Stimulated activated CD4-positive, alpha-beta T cell treated with anti-CD3 and anti-CD28 coated beads, Interleukin-2, amount 100 ng/mL, for 4 hours (primary cell): ENCODE measurements at regions not wholly inside any gene's neighbourhood (a gene's known extent, or its start where the extent isn't known, plus 50 kb on each side); places are given as distances from the start of the nearest gene placed in this dataset.
"Not testable (repeated sequence)": the region's sequence is repeated elsewhere in the genome, so short reads cannot be mapped to it uniquely, and the experiment has no call there.

Source experiments
- DNase-seq: peaks from one replicate; pipeline ENCODE4 v3.0.0-alpha.2; 2020; ENCODE audit warnings: low read depth

DNA sequence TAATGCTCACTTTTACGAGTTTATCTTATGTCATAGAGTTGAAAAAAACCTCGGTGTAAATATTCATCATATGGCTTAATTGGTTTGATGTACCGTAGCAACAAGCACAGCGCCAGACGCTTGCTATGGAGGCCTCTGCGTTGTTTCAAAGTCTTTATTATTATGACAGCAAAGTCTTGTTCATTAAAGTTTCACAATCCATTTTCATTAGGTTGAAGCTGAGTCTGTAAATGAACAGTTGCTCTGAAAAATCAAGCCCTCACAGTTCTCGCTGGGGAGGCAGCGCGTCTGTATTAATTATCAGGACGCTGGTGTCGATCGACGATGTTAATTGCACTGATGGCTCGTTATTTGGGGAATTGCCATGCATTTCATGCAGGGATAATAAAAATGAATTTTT lies 185.6 kb downstream of the INSC start:
- DNase-seq = no peak

DNA sequence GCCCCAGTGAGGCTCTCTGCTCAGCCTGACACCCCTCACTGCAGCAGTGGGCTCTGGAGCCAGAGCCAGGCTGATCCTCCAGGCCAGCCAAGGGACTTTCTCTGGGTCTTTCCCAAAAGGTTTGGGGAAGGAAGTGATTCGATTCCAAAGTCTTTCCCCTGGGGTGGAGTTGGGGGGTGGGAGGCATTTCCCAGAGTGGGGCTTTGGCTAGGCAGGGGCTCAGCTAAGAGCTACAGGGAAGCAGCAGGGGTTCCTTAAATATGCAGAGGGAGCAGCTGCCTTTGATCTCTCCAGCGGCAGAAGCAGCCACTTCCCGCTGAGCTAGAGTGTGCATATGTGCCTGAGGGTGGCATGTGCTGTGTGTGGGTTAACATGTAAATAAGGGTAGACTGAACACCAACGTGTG lies 192.9 kb downstream of the INSC start:
- DNase-seq = no peak

GRCh38 chr11:15308840-15309239 lies 194.1 kb downstream of the INSC start:
- DNase-seq = no peak

GRCh38 chr11:15309296-15309695 lies 194.6 kb downstream of the INSC start:
- DNase-seq = no peak

DNA sequence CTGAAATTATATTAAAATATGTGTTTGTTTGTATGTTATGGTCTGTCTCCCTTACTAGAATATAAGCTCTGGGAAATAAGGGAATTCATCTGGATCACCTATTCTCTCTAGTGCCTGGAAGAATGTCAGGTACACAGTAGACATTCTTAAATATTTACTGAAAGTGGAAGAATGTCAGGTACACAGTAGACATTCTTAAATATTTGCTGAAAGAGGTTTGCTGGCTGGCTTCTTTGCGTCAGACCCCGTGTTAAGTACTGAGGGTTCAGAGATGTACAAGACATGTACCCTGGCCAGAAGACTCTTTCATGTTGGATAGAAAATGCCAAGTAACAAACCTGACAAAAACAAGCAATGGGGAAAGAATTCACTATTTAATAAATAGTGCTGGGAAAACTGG lies 199.1 kb downstream of the INSC start:
- DNase-seq = no peak

DNA sequence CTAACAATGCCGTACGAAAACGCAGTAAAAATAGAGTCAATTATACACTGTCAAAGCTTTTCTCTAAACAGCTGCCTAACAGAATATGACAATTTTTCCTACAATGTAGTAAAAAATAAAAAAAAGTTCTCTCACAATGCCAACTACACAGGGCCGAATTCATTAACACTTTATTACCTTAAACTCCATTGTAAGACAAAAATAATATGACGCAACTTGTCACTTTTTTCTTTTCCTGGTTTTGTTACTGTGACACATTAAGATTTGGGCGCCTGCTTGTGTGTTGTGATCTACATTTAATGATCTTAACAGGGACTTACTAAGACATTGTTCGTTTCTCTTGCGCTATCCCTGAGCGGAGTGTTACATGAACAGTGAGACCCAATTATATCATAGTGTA lies 204.1 kb downstream of the INSC start:
- no peak for DNase-seq

- DNase-seq = no peak
These were observed 211.8 kb downstream of the INSC start for GRCh38 chr11:15326520-15326919.

- no peak for DNase-seq
These were observed 213.1 kb downstream of the INSC start for GRCh38 chr11:15327786-15328231.

- no peak for DNase-seq
These were observed 218.7 kb downstream of the INSC start for GRCh38 chr11:15333407-15333806.

- DNase-seq = no peak
These were observed 220.0 kb downstream of the INSC start for GRCh38 chr11:15334766-15335165.

DNA sequence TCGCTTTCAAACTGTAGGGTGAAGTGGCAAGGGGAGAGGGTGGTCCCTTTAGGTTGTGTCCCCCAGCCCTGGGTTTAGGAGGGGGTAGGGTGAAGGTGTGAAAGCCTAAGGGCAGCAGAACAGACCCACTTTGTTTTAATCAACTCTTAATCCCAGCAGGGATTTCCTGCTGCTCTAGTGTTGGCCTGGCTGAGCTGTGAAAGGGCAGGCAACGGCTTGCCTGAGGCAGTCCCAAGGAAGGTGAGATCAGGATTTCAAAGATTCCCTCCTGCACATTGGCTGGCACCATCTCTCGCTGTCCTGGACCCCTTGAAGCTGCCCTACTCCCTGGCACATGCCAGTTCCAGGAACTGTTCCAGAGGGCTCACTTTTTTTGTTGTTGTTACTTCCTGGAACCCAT lies 221.3 kb downstream of the INSC start:
- no peak for DNase-seq

DNA sequence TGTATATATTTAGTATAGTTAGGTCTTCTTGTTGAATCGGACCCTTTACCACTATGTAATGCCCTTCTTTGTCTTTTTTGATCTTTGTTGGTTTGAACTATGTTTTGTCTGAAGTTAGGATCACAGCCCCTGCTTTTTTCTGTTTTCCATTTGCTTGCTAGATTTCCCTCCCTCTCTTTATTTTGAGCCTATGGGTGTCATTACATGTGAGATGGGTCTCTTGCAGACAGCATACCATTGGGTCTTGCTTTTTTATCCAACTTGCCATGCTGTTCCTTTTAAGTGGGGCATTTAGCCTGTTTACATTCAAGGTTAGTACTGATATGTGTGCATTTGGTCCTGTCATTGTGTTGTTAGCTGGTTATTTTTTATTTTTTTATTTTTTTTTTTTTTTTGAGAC lies 224.6 kb downstream of the INSC start:
- no peak for DNase-seq

DNA sequence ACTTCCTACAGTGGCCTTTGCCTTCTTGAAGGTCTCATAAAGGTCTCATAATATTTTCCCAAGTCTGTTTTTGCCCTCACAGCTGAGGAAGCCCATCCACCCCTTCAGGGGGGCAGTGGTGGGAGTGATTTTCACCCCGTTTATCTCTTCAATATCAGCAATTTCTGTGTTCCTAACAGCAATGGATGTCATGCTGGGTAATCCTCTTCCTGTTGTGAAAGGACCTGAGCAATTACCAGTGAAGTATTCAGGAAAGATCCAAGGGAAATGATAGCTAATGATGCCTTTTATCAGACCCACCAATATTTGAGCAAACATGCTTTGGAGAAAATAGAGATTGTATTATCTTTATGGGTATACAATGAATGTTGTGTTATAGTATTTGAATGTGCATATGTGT lies 226.9 kb downstream of the INSC start:
- DNase-seq = no peak

DNA sequence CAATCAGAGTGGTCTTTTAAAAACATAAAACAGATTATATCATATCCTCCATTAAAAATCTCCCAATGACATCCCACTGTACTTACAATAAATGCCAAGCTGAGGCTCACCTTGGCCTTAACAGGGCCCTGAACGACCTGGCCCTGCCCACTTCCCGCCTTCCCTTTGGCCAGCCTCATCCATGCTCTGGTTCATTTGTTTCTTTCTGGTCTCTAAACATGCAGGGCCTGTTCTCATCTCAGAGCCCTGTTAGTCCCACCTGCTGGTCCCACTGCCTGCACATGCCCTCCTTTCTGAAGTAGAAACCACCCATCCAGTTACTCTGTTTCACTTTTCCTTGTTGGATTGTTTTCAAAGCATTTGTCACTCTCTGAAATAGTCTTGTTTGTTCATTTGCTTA lies 227.4 kb downstream of the INSC start:
- no peak for DNase-seq

DNA sequence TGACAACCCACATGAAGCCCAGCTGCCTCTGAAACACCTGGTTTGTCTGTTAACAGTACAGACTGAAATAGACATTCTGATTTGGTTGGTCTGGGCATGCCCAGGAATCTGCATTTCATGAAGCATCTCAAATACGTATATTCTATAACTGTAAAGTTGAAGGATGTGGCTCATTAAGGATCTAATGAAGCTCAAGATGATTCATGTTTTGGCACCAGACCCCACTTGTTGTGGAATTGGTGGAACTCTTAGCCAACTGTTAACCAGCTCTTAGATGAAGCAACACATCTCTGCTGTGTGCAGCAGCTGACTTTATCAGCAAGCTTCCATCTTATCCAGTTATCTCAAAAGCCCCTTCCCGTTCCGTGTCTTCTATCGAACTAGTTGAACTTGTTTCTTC lies 232.2 kb downstream of the INSC start:
- no peak for DNase-seq

GRCh38 chr11:15347969-15348734 lies 233.4 kb downstream of the INSC start:
- DNase-seq = no peak

GRCh38 chr11:15349413-15349812 lies 234.7 kb downstream of the INSC start:
- no peak for DNase-seq

DNA sequence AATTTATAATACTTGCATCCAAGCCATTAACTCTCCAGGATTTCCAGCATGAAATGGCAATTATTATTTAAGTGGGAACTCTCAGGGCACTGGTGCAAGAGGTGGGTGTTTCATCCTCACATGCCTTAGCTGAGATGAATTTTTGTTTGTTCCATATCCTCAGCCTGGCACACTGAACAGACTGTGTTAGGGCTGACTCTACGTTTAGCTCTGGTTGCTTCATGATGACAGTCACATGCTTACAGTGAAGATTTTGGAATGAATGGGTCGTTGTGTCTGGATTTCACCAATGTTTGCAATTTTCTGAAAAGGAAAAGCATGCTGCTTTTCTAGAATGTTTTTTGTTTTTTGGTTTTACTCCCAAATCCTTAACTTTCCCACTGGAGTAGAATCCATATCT lies 246.6 kb downstream of the INSC start:
- DNase-seq = no peak

- not testable (repeated sequence) for DNase-seq
These were observed 250.6 kb downstream of the INSC start for GRCh38 chr11:15365286-15365685.

GRCh38 chr11:15367695-15368094 lies 253.0 kb downstream of the INSC start:
- no peak for DNase-seq

DNA sequence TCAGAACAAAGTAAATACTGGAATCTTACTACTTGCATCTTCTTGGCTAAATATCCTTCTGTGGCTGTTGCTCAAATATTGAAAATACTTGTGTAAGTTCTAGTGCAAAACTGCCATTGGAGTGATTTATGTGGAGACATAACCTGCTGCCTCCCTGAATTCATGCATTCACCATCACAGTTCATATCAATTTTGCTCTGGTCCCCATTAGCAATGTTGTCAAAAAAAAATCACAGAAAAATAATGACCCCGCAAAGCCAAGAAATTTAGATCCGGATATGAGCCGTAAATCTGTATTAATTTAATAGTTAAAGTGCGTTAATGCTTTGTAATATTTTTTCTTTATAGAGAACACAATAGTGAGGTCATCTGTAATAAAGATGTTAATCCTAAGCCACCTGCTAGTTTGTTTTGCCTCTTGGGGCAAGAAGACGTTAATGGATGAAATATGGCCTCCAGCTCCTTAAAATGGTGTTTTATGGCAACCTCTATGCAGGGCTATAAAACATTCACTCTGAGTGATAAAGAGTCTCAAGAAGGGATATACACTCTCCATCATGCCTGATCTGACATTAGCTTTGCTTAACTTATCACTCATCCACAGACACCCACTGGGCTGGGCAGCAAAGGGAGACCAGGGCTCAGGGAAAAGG lies 255.9 kb downstream of the INSC start:
- no peak for DNase-seq

GRCh38 chr11:15371533-15371932 lies 256.8 kb downstream of the INSC start:
- no peak for DNase-seq

DNA sequence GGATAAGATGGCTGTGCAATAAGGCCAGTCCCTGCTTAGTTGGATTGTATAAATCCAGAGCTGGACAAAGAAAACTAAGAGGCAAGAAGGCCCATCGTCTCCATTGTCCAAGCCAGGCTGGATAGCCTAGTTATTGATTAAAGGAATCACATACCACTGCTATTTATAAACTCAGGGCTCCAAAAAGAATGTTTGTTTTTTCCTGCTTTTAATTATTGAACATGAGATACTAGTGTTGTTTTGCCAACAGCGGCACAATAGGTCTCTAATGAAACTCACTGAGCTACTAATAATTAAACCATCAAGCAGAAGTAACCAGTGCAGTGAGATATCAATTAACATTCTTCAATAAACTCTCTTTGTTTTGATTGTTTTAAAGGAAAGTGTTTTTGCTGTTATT lies 259.7 kb downstream of the INSC start:
- DNase-seq = no peak

DNA sequence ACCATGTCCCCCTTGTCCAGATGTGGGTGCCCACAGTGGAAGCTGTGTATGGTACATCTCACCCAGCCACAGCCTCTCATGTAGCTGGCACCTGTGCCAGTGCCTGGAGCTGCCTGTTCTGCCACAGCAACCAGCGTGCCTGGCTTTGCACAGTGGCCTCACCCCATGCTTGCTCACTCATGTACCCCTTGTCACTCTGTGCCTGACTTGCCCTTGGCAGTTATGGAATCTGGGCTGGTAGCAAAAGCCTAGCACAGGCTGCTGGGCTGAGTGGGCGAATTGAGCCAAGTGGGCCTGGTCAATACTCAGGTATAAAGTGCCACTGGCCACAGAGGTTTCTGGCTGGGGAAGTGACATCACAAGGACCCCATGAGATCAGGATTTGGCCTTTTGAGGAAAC lies 264.2 kb downstream of the INSC start:
- no peak for DNase-seq
